ENCODE measurements at regions not wholly inside any gene's neighbourhood (a gene's known extent, or its start where the extent isn't known, plus 50 kb on each side); places are given as distances from the start of the nearest gene placed in this dataset.

DNA sequence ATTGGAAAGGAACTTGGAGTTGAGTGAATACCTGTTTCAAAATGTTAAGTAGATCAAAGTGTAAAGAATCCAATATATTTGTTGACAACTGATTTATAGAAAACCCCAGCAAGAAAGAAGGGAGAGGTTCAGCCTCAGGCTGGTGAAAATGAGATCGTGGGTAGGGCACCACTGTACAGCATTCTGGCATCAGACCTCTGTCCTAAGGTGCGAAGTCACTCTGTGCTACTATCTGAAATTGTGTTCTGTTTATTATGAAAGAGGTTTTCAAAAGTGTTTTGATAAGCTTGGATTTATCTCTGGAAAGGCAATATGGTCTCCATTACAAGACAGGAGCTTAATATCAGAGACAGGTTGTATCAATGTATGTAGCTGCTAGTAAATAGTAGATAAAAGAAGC lies 80.5 kb upstream of the MAP4K3 start:
- TF ChIP-seq, protein P1, sequence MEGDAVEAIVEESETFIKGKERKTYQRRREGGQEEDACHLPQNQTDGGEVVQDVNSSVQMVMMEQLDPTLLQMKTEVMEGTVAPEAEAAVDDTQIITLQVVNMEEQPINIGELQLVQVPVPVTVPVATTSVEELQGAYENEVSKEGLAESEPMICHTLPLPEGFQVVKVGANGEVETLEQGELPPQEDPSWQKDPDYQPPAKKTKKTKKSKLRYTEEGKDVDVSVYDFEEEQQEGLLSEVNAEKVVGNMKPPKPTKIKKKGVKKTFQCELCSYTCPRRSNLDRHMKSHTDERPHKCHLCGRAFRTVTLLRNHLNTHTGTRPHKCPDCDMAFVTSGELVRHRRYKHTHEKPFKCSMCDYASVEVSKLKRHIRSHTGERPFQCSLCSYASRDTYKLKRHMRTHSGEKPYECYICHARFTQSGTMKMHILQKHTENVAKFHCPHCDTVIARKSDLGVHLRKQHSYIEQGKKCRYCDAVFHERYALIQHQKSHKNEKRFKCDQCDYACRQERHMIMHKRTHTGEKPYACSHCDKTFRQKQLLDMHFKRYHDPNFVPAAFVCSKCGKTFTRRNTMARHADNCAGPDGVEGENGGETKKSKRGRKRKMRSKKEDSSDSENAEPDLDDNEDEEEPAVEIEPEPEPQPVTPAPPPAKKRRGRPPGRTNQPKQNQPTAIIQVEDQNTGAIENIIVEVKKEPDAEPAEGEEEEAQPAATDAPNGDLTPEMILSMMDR (IDR thresholded peaks at IDR 0.05) = no peak
- TF ChIP-seq ZFX (IDR thresholded peaks at IDR 0.05; ENCODE audit: borderline replicate concordance) = no peak

Measured in 22Rv1 (cell line).